K562 (cell line): ENCODE measurements at regions not wholly inside any gene's neighbourhood (a gene's known extent, or its start where the extent isn't known, plus 50 kb on each side); places are given as distances from the start of the nearest gene placed in this dataset.

Source experiments
- ATAC-seq: fragments of 200-7000 bp; cut with Tn5 transposase; 3 replicates; pipeline ENCODE4 v1.9.1; 2020; ENCODE audit warnings: moderate library complexity
- BruUV-seq: library from RNA; stranded (reverse); fragments of 400-500 nt; replicated peaks from 2 replicates; lab custom pipeline; 2021; lab: Mats Ljungman, UMichigan
- CTCF ChIA-PET: fragments of 300-600 bp; formaldehyde crosslinking; extraction: SDS; loops from one replicate; lab custom pipeline; 2021; ENCODE audit warnings: low intra/inter-chr PET ratio; lab: Yijun Ruan, JAX
- POLR2A ChIA-PET: fragments of 300-600, 350-650 bp; sonication (Branson Sonifier 250); formaldehyde crosslinking; extraction: SDS; loops from one replicate; lab custom pipeline; 2021; ENCODE audit warnings: antibody characterized with exemption, inconsistent platforms; lab: Yijun Ruan, JAX
- DNase-seq, 4 experiments: peaks; one replicate each; pipeline versions ENCODE4 v3.0.0 to v3.0.0-alpha.2; 2011 to 2018; ENCODE audit warnings: low spot score in 3 of 4, mixed read lengths in 3 of 4; ENCODE audit errors: extremely low read depth in 1 of 4
- FAIRE-seq: peaks from 2 replicates; lab custom pipeline; 2011; peaks lifted over from hg19 to GRCh38; lab: Jason Lieb, UNC
- H2AFZ ChIP-seq: 2 replicates; pipeline ENCODE4 v1.6.0; 2011; ENCODE audit warnings: low read depth, low read length, control low read depth, inconsistent platforms
- H3K27ac ChIP-seq: fragments of 200-600 bp; 3 replicates; pipeline ENCODE4 v1.8.0; 2011; ENCODE audit warnings: low read depth, mild to moderate bottlenecking, control low read depth, inconsistent platforms, low read length, moderate library complexity, mixed read lengths; ENCODE audit errors: extremely low read depth
- H3K27me3 ChIP-seq, 2 experiments: fragments of 300-600 bp in 1 of 2; 2 replicates in 1 of 2; 3 replicates in 1 of 2; pipeline versions ENCODE4 v1.6.0 to v1.8.0; 2011; ENCODE audit warnings: inconsistent platforms in 2 of 2, low read length in 2 of 2, mild to moderate bottlenecking in 1 of 2, mixed read lengths in 1 of 2, moderate library complexity in 1 of 2; ENCODE audit not compliant: control insufficient read depth in 2 of 2, insufficient read depth in 2 of 2
- H3K36me3 ChIP-seq: fragments of 300-600 bp; 3 replicates; pipeline ENCODE4 v1.8.0; 2011; ENCODE audit warnings: mild to moderate bottlenecking, low read length, inconsistent platforms; ENCODE audit not compliant: control insufficient read depth, insufficient read depth
- H3K4me1 ChIP-seq, 2 experiments: fragments of 200-600 bp in 1 of 2; replicated peaks in 1 of 2; 2 replicates in 1 of 2; 3 replicates in 1 of 2; pipeline versions ENCODE4 v1.5.1 to v1.8.0; 2011; ENCODE audit warnings: inconsistent platforms in 2 of 2, low read length in 2 of 2, mild to moderate bottlenecking in 1 of 2, mixed read lengths in 1 of 2, moderate library complexity in 1 of 2; ENCODE audit not compliant: control insufficient read depth in 2 of 2, insufficient read depth in 2 of 2
- H3K4me2 ChIP-seq: 2 replicates; pipeline ENCODE4 v1.6.1; 2011; ENCODE audit warnings: low read length, control low read depth, inconsistent platforms, mixed read lengths; ENCODE audit not compliant: insufficient read depth
- H3K4me3 ChIP-seq: fragments of 200-600 bp; sonication (generic), shearing (Covaris generic); 2 replicates; pipeline ENCODE4 v1.5.1; 2016; ENCODE audit warnings: control low read depth, inconsistent platforms
- H3K79me2 ChIP-seq: fragments of 200-600 bp; 3 replicates; pipeline ENCODE4 v1.8.0; 2011; ENCODE audit warnings: low read length, inconsistent platforms; ENCODE audit not compliant: control insufficient read depth, insufficient read depth
- H3K9ac ChIP-seq, 2 experiments: 2 replicates each; pipeline versions ENCODE4 v1.6.0 to v1.6.1; 2011; ENCODE audit warnings: low read depth in 2 of 2, low read length in 2 of 2, control low read depth in 1 of 2, inconsistent platforms in 1 of 2, mild to moderate bottlenecking in 1 of 2, mixed read lengths in 1 of 2; ENCODE audit not compliant: insufficient read depth in 1 of 2
- H3K9me1 ChIP-seq: one replicate; pipeline ENCODE4 v1.6.0; 2011; ENCODE audit warnings: inconsistent platforms, mild to moderate bottlenecking, low read length, moderate library complexity; ENCODE audit not compliant: control insufficient read depth, insufficient read depth
- H3K9me3 ChIP-seq: replicated peaks from 2 replicates; pipeline ENCODE4 v1.5.1; 2011; ENCODE audit warnings: low read depth, low read length, inconsistent platforms; ENCODE audit not compliant: control insufficient read depth, insufficient read depth
- H4K20me1 ChIP-seq: replicated peaks from 2 replicates; pipeline ENCODE4 v1.6.1; 2011; ENCODE audit warnings: low read length, inconsistent platforms, mixed read lengths; ENCODE audit not compliant: control insufficient read depth, insufficient read depth
- BDP1 ChIP-seq: IDR thresholded peaks from 3 replicates; pipeline ENCODE4 v1.6.1; 2011; ENCODE audit not compliant: insufficient read length, insufficient read depth
- BRF2 ChIP-seq: IDR thresholded peaks from 3 replicates; pipeline ENCODE4 v1.6.1; 2011; ENCODE audit warnings: borderline replicate concordance, mild to moderate bottlenecking; ENCODE audit not compliant: insufficient read length, insufficient read depth
- FUS ChIP-seq: fragments of 200-400 bp; formaldehyde crosslinking; optimal IDR thresholded peaks from 2 replicates; pipeline ENCODE3; 2017; ENCODE audit warnings: low read depth, low read length
- HNRNPUL1 ChIP-seq: fragments of 200-400 bp; formaldehyde crosslinking; IDR thresholded peaks from 2 replicates; pipeline ENCODE4 v1.6.1; 2017; ENCODE audit warnings: low read length
- MEIS2 ChIP-seq: fragments of 450-650 bp; IDR thresholded peaks from 2 replicates; pipeline ENCODE4 v1.6.1; 2014; ENCODE audit warnings: mild to moderate bottlenecking; ENCODE audit not compliant: partially characterized antibody
- POLR2AphosphoS2 ChIP-seq: IDR thresholded peaks from 2 replicates; pipeline ENCODE4 v1.6.1; 2012; ENCODE audit warnings: low read length, improper control_type of control experiment
- SFPQ ChIP-seq: fragments of 200-400 bp; formaldehyde crosslinking; IDR thresholded peaks from 2 replicates; pipeline ENCODE4 v1.6.1; 2017; ENCODE audit warnings: mild to moderate bottlenecking, low read depth, low read length, moderate library complexity
- SIRT6 ChIP-seq: IDR thresholded peaks from one replicate; pipeline ENCODE4 v1.6.1; 2012; ENCODE audit warnings: low read depth, mild to moderate bottlenecking, control low read depth, inconsistent platforms, low read length, moderate library complexity
- STAT5B ChIP-seq: fragments of 250-450 bp; sonication (Bioruptor Pico); IDR thresholded peaks from 2 replicates; pipeline ENCODE4 v1.8.0; 2021; ENCODE audit warnings: mild to moderate bottlenecking, inconsistent platforms
- TCF7 ChIP-seq: sonication (generic); IDR thresholded peaks from 2 replicates; pipeline ENCODE4 v1.6.1; 2016; ENCODE audit warnings: antibody characterized with exemption, borderline replicate concordance
- ZNF217 ChIP-seq: sonication (generic); formaldehyde crosslinking; IDR thresholded peaks from 2 replicates; pipeline ENCODE4 v1.8.0; 2022; ENCODE audit warnings: mild to moderate bottlenecking, missing genetic modification reagents
- ZNF830 ChIP-seq: fragments of 250-450 bp; sonication (Bioruptor Pico); IDR thresholded peaks from 2 replicates; pipeline ENCODE4 v1.5.0; 2021; ENCODE audit warnings: mild to moderate bottlenecking
- WGBS: fragments of 100-300 bp; shearing (Covaris generic); methylation state at CpG from one replicate; pipeline ENCODE4 v1.1.6; 2016; ENCODE audit warnings: low coverage, mixed read lengths; ENCODE audit not compliant: insufficient coverage; ENCODE audit errors: missing lambda C conversion rate; 5-methylcytosine and 5-hydroxymethylcytosine counted together
- in situ Hi-C: fragments of 300-500 bp; cut with MboI; formaldehyde crosslinking; loops from 4 replicates; pipeline ENCODE4 v1.15.0; 2018; ENCODE audit warnings: inconsistent platforms, mixed read lengths
- intact Hi-C: fragments of 100-400 bp; cut with micrococcal nuclease; formaldehyde crosslinking; loops from 2 replicates; pipeline ENCODE4 v1.14.2; 2022
- TF ChIP-seq, protein P1 (sequence below): fragments of 450-650 bp; IDR thresholded peaks from 2 replicates; pipeline ENCODE4 v1.6.1; 2017; ENCODE audit warnings: mild to moderate bottlenecking, moderate library complexity

DNA sequence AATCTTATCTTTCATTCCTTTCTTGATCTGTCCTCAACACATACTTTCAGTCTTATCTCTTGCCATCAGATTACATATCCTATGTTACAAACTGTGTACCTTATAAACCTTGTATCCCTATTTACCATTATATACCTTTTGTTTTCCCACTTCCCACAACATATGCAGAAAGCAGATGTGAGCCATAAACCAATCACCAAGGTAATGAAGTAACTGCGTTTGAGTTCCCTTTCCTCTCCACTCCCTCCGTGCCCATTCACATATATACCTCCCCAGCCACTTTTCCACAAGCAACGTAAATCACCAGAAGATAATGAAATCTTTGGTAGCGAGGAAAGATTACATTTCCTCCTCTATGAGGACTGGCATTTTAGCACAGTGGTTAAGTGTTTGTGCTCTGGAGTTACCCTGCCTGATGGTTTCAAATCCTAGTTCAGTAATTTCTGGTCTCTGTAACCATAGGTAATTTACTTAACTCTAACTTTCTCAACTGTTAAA is 55.5 kb upstream of the PHF14 start (continued):
- no peak for TF ChIP-seq BRF2
- no peak for TF ChIP-seq ZNF830
- TF ChIP-seq ZNF217, result no peak

DNA sequence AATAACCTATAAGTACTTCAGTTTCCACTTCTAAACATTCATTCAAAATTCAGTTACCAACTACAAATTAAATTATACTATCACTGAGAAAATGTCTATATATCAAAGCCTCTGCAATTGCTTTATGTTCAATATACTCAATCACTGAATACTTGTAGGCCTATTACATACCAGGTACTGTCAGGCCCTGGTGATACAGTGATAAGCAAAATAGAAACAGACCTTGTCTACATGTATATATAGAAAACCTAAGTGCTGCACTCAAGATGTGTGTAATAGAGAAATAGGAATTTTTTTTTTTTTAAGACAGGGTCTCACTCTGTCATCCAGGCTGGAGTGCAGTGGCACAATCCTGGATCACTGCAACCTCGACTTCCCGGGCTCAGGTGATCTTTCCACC is 53.7 kb upstream of the PHF14 start:
- no peaks in the 10 kb centered on the region for H3K79me2 ChIP-seq
- intact Hi-C loops, result no loop called here

More for the DNA sequence above, 53.7 kb upstream of the PHF14 start:
- no TSS peak for BruUV-seq
- Histone ChIP-seq H3K9ac (no peak overlapping the region), H4K20me1 (no peaks in the 10 kb centered on the region; the same call in 1 of the 2 replicates), H3K4me2 (no peak overlapping the region), H3K27me3 (no peaks in the 10 kb centered on the region), H3K4me3 (no peak overlapping the region), H3K9me1 (no peaks in the 10 kb centered on the region), H3K36me3 (no peaks in the 10 kb centered on the region), H3K27ac (no peak overlapping the region)
- WGBS, result 0% methylated on average over 2 of the region's 2 CpGs
- FAIRE-seq (no peak), DNase-seq (no peak), ATAC-seq (no peak)
- in situ Hi-C loops, result no loop called here
- POLR2A ChIA-PET, result interaction anchor here (0.6 to 0.8 kb wide), 2 partner anchors 11 to 339 kb away, joined by 3 read pairs; no protein-coding TSS in a partner anchor
- CTCF ChIA-PET, result no interaction called here
- TF ChIP-seq SFPQ, result no peak
- TF ChIP-seq STAT5B (CRISPR knock-in tag), result no peak
- TF ChIP-seq TCF7, result no peak
- TF ChIP-seq, protein P1, sequence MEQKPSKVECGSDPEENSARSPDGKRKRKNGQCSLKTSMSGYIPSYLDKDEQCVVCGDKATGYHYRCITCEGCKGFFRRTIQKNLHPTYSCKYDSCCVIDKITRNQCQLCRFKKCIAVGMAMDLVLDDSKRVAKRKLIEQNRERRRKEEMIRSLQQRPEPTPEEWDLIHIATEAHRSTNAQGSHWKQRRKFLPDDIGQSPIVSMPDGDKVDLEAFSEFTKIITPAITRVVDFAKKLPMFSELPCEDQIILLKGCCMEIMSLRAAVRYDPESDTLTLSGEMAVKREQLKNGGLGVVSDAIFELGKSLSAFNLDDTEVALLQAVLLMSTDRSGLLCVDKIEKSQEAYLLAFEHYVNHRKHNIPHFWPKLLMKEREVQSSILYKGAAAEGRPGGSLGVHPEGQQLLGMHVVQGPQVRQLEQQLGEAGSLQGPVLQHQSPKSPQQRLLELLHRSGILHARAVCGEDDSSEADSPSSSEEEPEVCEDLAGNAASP, result no peak
- TF ChIP-seq FUS, result no peak
- no peak for TF ChIP-seq BDP1
- no peak for TF ChIP-seq HNRNPUL1
- no peak for TF ChIP-seq MEIS2
- no peak for TF ChIP-seq SIRT6
- TF ChIP-seq POLR2AphosphoS2, result no peak
- TF ChIP-seq, all 486 proteins: peak for 0
- Histone ChIP-seq H2AFZ (no peak overlapping the region), H3K9me3 (no peaks in the 10 kb centered on the region), H3K4me1 (0 out of 5 replicates have a peak, but pooled peaks cover 0 to 6% of the 10 kb centered on the region in 2 experiments)
